ENCODE measurements at regions not wholly inside any gene's neighbourhood (a gene's known extent, or its start where the extent isn't known, plus 50 kb on each side); places are given as distances from the start of the nearest gene placed in this dataset.

DNA sequence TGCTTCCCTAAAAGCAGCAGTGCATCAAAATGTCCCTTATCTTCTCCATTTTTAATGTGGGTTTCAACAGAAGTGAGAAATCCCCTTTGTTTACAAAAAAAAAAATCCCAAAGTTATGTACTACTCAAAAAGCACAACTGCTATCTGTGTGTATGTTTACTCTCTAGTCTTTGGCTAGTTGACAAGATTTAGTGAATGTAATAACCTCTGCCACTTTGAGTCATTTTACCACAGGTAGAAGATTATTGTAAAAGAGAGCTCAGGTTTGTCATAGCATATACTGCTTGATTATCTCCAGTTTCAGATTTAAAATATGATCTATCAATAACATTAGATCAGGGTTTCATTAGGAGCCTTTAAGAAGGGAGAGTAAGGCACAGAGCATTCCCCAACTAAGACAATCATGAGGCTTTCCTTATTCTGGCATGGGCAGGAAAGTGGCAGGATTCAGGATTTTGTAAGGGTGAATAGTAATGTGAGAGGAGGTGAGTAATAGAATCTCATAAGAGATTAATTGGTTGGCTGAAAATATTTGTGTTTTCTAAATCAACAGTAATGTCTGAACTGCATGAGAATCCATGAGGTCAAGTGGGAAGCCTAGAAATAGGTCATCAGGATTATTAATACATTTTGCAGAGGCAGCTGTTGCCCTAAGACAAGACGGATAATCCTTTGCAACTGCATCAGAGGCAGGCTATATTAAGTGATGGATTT is 1780.3 kb upstream of the LRRTM1 start:
- TF ChIP-seq, protein P1, sequence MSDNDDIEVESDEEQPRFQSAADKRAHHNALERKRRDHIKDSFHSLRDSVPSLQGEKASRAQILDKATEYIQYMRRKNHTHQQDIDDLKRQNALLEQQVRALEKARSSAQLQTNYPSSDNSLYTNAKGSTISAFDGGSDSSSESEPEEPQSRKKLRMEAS (IDR thresholded peaks at IDR 0.05; ENCODE audit: low read depth, low read length): no peak
- TF ChIP-seq NR2C2 (IDR thresholded peaks at IDR 0.05; ENCODE audit: borderline replicate concordance, control insufficient read depth, insufficient read length, low read depth) (no peak), JUND (IDR thresholded peaks at IDR 0.05; ENCODE audit: low read depth, low read length) (no peak)
